GM19438 (cell line): ENCODE measurements at regions not wholly inside any gene's neighbourhood (a gene's known extent, or its start where the extent isn't known, plus 50 kb on each side); places are given as distances from the start of the nearest gene placed in this dataset.

Experiments used
- ATAC-seq: cut with Tn5 transposase; IDR thresholded peaks from one replicate; pipeline ENCODE4 v1.9.1; 2021; ENCODE audit warnings: low read depth; ENCODE audit not compliant: unreplicated experiment

DNA sequence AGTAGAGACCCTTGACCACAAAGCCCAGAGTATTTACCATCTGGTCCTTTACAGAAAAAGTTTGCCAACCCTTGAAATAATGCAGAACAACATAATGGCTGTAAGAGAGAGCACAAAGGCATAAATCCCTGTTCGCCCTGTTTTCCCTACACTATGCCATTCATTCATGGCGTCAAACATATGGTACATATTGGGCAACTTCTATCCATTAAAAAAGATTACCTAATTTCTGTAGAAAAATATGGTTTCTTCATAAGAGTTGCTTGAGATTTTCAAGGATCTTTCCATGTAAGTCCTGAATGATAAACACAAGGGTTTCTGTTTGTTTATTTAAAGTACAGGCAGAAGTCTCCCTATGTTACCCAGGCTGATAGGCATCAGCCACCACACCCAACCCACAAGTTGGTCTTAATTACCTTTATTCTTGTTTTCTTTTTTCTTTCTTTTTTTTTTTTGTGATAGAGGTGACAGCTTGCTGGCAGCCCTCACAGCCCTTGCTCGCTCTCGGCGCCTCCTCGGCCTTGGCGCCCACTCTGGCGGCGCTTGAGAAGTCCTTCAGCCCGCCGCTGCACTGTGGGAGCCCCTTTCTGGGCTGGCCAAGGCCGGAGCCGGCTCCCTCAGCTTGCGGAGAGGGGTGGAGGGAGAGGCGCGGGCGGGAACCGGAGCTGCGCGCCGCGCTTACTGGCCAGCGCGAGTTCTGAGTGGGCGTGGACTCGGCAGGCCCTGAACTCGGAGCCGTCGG is 68.3 kb upstream of the NR5A2 start:
- no peak for ATAC-seq

GRCh38 chr1:199959775-199960110 is 67.8 kb upstream of the NR5A2 start:
- no peak for ATAC-seq

DNA sequence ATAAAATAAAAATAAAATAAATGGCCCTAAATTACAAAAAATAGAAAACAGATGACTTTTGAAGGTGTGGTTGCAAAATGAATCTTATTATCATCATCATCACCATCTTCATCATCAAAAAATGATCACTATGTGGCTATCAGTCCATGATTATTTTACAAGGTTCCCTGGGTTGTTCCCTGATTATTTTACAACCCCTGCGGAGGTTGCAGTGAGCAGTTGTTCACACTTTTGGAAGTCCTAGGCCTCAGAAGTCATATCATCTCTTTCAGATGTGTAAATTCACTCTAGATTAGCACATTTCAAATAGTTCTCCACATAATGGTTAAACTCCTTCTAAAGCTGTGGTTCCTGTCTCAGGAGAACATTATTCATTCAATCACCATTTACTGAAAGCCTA is 57.4 kb upstream of the NR5A2 start:
- no peak for ATAC-seq

GRCh38 chr1:199976496-199977144 is 50.9 kb upstream of the NR5A2 start:
- ATAC-seq: no peak
